GM21390 (cell line): ENCODE measurements at regions not wholly inside any gene's neighbourhood (a gene's known extent, or its start where the extent isn't known, plus 50 kb on each side); places are given as distances from the start of the nearest gene placed in this dataset.

Source experiments
- ATAC-seq: cut with Tn5 transposase; IDR thresholded peaks from one replicate; pipeline ENCODE4 v1.9.1; 2021; ENCODE audit not compliant: unreplicated experiment

DNA sequence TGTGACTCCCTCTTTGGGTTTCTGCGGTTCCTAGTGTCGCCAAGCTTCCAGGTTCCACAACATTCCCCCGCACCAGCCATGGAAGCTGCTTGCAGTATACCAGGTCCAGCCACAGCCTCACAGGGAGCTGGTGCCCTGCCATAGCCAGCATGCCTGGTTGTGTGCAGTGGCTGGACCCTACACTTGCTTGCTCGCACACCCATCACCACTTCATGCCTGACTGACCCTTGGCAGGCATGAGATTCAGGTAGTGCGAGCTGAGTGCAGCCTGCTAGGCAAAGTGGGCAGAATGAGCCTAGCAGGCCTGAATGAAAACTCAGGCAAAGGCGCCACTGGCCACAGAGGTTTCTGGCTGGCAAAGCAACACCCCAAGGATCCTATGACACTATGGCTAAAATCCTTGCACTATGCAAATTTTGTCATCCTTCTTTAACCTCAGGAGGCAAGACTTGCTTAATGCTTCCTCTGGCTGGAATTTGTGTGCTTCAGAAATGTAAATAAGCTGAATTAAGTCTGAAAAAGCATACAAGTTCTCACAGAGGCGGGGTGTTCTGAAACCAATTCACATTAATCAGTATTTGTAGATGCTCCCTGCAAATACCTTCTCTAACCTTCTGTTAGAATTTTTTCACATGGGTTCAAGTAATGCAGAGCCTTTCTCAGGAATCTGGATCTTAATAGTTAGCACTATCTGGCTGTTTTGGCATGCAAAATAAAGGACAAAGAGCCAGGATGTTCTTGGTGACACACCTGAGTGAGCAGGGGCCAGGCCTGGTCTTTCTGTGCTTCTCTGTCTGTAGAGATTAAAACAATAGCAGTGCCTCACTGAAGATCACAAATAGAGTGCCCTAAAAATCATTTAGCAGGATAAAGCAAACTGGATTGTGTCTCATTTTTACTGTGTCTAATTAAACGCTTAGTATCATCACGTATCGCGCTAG lies 256.9 kb downstream of the GPATCH2 start:
- ATAC-seq: no peak

DNA sequence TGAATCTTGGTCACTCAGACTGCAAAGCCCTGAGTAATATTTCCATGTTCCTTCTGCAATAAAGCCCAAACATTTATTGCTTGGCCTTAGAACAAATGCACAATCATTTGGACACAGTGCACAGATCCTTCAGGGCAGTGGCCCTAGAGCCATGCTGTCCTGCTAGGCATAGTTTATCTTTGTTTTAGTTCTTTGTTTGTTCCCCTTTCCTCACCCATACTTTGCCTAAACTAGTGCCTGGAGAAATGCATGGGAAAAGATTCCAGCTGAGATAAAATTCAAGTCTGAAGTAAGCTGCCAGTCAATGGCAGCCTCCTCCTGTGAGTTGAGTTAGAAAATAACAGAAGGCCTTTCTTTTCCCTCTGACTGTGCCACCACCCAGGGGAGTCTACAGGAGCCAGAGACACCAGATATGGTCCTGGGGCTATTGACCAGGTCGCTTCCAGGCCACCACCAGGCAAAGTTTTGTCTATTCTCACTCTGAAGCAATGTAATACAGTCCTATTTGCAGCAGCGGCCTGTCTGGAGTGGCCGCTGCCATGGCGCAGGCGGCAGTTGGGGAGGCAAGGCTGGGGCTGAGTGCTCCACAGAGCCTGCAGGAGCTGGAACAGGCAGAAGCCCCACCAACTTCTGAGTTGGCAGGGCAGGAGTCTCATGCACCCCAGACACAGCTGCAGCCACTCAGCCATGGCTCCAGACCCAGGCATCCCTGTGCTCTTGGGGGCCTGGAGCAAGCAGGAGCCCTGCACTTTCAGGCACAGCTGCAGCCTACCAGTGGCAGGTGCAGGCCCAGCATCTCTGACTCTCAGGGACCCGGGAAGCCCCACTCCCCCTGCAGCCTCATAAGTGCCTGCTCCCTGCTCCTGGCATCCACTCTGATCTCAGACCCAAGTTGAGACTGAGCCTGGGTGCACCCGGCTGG lies 258.6 kb downstream of the GPATCH2 start:
- no peak for ATAC-seq

DNA sequence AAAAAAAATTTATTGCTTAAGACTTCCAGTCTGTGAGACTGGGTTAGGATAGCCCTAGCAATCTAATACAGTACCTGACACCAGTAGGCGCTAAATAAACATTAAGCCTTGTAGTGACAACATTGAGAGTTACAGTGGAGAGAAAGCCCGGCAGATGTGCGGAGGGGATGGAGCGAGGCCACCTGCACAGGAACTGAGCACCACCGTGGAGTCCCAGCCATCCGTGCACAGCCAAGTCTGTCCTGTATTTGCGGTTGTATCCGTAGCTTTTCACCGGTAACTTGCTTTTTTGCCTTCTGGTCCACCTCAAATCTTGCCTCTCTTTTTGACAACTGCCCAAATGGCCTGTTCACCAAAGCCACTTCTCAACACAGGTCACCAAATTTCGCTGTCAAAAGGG lies 260.1 kb downstream of the GPATCH2 start:
- ATAC-seq: no peak

DNA sequence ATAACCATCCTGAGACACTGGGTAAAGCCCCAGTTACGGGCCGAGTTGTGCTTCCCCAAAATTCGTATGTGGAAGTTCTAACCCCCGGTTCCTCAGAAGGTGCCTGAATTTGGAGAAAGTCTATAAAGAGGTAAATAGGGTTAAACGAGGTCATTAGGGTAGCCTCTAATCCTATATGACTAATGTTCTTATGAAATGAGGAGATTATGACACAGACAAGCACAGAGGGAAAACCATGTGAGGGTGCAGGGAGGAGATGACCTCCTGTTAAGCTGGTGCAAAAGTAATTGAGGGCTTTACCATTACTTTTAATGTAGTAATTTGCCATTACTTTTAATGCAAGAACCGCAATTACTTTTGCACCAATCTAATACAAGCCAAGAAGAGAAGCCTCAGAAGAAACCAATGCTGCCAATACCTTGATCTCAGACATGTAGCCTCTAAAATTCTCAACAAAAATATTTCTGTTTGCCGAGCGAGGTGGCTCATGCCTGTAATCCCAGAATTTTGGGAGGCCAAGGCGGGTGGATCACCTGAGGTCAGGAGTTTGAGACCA lies 260.8 kb downstream of the GPATCH2 start:
- ATAC-seq: no peak

DNA sequence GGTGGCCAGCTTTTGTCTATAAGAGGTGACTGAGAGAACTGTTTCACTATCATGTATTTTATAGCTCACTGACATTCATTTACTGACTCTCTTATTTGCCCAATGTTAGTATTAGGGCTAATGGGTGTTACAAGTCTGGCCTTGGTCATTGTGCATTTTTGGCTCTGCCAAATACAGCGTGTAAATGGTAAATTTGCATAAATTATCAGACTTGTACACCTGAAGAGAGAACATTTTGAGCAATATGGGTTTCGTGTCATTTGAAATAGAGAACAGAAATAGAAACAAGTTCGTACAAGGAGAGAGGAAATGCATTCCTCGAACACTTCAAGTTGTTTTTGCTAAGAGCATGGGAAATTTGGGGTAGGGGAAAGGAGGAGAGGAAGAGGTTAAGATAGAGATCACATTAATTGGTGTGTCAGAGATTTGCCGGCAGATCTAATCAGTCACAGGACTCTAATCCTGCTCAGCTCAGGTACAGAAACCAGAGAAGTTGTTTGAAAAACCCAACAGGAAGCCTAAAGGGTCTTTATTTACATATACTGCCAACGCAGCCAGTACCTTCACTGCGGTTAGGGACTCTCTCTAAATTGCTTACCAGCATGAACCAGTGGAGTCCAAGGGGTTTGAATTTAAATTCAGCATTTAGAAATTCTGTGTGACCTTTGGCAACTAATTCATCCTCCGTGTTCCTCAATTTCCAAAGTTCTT lies 261.5 kb downstream of the GPATCH2 start:
- ATAC-seq: peak; percentile 91

DNA sequence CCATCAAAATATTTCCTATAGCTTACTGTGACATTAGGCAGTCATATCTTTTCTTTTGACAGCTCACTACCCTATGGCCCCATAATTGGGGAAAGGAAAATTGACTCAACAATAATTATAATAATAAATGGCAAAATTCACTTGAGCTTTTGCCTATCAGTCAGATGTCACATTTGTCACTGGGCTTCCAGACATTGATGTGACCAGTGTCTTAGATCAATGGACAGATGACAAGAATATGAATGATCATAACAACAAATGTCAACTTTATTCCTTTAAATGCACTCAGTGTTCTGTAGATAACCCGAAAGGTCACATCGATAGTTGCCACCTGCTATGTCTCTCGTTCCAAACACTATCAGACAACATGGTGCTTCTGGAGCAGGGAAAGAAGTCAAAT lies 266.7 kb downstream of the GPATCH2 start:
- ATAC-seq: no peak

DNA sequence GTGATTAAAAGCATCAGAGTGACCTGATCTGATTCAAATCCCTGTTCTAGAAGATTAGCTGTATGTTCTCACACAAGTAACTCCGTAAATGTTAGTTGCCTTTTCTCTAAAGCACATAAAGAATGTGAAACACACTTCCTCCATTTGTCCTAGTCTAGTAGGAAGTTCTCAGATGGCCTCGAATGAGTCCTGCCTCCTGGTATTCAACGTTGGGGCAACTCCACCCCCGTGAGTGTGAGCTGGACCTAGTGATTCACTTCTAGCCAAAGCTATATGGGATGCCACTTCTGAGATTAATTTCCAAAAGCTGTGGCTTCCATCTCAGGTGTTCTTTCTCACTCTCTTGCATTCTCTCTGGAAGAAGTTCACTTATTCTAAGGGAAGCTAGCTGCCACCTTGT lies 267.6 kb downstream of the GPATCH2 start:
- ATAC-seq: no peak

DNA sequence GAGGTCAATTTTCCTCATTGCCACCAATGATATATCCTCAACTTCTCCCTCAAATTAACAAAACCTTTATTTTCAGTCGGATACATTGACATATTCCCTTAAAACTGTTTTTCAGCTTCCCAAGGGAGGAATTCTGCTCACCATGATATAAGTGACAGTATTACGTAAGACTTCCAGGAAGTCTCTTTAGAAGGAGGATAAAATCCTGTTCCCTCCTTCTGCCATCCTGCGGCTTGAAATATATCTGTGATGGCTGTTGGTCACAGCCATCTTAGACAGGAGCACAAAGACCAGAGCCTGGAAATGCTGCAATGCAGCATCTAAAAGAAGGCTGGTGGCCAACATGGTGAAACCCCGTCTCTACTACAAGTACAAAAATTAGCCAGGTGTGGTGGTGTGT lies 270.4 kb downstream of the GPATCH2 start:
- no peak for ATAC-seq

DNA sequence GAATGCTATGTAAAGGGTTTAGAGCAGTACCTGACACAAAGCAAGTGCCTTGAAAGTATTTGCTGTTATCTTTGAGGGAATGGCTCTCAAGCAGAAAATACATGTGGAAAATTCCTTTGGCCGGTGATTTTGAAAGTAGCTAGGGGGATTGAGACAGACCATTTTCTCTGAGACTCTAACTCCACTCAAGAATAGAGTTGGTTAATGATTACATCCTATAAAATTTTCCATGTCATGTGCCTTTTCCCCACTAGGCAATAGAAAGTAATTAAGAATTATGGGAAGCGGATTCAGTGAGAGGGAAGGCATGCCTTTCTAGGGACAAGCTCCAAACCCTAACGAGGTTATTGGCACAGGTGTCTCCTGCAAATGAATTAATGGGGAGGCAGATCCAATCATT lies 276.0 kb downstream of the GPATCH2 start:
- ATAC-seq: no peak

DNA sequence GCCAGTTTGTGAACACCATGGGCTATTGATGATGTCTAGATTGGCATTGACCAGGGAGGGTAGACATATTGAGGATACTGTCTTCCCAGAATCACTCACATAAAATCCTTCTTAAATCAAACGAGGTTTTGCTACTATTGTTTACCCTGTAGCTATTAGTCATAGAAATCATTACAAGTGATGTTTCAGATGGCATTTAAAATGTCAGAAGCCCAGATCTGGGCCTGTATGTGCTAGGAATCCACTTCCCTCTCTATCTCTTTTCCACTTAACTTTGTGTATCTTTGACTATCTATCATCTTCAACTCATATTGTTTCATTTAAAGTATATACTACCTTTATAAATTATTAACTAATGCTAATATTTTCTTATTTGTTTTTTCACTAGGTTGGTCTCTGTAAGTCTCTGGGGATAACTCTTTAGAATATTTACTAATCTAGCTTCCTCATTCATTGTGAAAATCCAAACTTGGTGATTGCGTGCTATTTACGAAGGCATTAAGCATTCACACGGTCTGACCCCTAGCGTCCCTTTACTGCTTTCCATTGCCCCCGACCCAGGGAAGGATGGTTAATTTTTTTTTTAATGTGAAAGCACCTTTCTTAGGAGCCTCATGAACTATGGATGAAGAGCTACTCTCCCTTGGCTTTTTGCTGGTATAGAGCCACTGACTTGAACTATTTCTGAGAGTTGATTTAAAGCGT lies 281.8 kb downstream of the GPATCH2 start:
- ATAC-seq: no peak

DNA sequence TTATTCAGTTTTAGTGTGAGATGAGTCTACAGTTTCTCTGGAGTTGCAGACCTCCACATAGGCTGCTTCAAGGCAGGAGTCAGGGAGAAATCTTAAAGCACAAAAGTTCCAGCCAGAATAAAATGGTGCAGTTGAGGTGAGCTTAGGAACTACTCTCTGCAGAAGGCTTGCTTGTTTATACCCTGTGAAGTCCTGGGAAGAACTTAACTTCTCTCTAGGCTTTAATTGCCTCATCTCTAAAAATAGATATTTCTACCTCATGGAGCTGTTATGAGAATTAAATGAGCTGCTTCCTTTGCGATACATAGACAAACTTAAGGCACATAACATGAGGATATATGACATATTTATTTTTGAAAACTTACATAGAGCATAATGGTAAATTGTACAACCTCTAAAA lies 286.2 kb downstream of the GPATCH2 start:
- no peak for ATAC-seq

DNA sequence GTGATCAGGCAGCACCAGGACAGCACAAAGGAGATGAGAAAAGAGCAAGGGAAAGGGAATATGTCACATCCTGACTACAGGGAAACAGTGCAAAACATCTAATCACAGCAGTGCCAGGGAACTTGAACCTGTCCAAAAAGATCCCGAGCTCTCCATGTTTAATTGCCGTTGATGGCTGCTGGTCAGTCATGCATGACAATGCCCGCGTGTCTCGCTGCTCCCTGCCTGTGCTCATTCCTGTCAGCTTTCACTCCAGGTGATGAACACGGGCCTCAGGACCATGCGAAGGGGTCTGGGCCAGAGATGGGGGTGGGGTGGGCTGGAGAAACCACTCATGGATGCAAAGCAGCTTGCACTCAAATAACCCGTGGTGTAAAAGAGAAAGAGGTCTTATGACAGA lies 287.0 kb downstream of the GPATCH2 start:
- no peak for ATAC-seq

DNA sequence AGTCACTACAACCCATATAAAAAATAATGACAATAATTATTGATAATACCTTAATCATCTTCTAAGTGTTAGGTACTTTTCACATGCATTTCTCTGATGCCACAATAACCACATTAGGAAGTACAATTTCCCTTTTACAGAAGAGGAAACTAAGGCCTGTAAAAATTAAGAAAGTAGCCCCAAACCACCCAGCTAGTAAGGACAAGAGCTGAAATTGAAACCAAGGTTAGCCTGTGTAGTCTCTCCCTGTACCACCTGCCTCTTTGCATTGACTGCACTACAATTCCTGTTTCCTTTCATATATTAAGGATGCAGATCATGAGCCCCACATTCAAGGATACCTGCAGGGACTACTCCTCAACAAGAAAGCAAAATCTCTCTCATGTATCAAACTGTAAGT lies 288.8 kb downstream of the GPATCH2 start:
- ATAC-seq: no peak

DNA sequence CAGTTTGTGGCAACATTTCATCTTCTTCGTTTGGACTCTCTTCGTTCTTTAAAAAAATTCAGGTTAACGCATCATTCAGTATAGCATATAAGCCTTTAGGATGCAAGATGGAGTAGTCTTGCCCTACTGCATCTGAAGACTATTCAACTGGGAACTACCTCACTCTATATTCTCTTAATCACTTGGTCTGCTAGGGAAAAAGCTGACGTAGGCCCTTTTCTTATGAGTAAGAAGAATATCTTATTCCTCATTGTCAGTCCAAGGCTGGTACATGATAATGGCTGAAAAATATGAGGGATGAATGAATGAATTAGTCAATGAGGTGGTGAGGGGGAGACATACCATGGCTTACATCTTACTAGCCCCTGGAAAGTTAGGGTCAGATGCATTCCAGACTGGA lies 294.2 kb downstream of the GPATCH2 start:
- no peak for ATAC-seq

DNA sequence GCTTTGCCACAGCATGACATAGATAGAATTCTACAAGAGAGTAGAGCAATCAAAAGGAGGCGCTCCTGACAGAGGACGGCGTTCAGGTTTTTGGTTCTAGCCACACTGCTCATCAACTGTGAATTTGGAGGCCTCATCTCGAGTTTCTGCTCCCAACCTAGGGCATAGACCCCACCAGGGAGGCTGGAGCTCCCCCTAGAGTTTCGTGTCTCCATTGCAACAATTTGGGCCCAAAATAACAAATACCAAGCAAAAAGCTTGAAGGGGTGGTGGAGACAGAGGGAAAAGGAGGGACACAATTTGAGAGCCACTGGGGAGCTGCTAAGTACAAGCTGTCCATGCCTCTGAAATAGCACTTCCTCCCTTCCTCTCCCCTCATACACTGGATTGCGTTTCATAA lies 297.0 kb downstream of the GPATCH2 start:
- no peak for ATAC-seq

DNA sequence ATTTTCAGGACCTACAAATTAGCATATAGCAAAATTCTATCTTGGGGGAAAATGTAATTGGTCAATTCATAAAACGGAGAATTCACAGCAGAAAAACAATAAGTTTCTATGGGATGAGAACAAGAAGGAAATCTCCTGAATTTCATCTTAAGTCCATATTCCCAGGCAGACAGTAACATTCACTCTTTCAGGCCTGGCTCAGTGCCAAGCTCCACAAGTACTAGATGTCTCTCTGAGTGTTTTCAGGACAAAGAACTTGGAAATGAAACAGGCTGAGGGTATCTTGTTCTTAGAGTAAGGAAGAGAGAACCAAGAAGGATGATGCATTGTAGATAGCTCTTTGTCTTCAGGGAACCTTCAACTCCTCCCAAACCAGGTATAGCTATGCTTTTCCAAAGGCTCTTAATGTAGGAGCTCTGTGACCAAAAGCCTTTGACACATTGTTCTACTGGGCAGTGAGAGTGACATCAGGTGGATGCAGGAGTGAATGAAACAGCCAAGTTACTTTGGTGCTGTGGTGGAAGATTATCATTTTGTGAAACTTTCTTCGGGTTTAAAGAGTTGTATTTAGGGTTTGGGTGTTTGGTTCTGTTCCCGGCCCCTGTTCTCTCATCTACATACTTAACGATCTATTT lies 298.3 kb downstream of the GPATCH2 start:
- no peak for ATAC-seq

DNA sequence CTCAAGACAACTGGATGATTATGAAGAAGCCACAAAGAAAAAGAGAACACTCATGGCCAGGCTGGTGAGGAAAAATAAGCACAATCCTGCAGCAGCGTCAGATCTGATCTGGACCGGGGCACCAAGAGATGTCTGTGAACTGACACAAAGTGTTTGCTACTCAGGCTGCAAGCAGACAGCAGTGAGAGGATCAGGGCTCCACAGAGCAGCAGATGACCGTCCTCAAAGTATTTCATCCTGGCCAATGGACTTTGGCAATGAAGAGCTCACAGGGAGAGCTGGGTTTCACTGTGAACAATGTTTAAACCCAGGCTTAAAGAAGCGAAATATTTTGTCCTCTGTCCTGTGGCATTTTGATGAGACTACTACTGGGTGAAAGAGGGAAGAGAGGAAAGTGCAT lies 299.2 kb downstream of the GPATCH2 start:
- ATAC-seq: no peak

DNA sequence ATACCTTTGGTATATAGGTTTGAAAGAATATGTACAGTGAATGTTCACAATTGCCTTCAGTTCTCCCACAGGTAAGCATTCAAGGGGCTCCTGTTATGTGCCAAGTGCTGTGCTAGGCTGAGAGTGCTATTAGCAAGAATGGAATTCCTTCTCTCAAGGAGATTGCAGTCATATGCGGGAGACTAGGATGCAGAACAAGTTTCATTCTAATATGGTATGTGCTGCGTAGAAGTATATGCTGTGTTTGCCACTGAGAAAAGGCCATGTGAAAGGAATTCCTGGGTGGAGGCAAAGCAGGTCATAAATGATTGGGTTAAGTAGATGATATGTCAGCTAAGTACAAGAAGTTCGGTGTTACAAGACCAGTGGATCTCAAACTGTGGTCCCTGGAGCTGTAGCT lies 303.0 kb downstream of the GPATCH2 start:
- no peak for ATAC-seq

DNA sequence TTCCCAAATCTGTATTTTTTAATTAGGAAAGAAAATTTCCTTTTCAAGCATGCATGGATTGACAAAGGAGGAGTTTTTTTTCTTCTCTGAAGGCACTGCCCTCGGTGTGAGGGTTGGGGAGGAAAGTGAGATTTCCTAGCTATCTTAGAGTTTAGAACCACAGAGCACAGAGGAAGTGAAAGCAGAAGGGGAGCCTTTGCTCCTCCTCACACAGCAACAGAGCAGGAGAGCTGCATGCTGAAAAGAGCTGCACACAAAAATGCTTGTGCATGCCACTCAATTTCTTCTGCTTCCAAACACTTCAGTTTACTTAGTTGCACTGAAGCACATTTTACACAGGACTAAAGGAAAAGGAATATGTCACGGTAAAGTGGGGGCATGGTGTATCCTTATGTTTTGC lies 308.1 kb downstream of the GPATCH2 start:
- peak; percentile 100 for ATAC-seq

DNA sequence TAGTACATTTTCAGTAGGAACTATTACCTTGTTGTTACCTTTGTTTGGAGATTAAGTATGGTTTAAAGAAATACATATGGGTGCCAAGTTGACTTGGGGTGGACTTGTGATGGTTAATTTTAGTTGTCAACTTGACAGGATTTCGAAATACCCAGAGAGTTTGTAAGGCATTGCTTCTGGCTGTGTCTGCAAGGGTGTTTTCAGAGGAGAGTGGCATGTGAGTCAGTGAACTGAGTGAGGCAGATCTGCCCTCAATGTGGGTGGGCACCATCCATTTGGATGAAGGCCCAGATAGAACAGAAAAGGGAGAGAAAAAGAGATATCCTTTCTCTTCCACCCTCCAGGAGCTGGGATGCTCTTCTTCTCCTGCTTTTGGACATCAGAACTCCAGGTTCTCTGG lies 315.5 kb downstream of the GPATCH2 start:
- ATAC-seq: no peak
